T-helper 2 cell treated with Interferon-gamma antibody and Interleukin-4, amounts not matched to agents 5 μg/mL and 100 μg/mL, for 36 hours (primary cell): ENCODE measurements at regions not wholly inside any gene's neighbourhood (a gene's known extent, or its start where the extent isn't known, plus 50 kb on each side); places are given as distances from the start of the nearest gene placed in this dataset.

ENCODE experiments used
- DNase-seq: peaks from one replicate; pipeline ENCODE4 v3.0.0; 2021; ENCODE audit warnings: low spot score
- H3K27ac Mint-ChIP-seq: one replicate; pipeline ENCODE4 v1.8.0; 2021; ENCODE audit warnings: mild to moderate bottlenecking, mixed read lengths
- H3K27me3 Mint-ChIP-seq: one replicate; pipeline ENCODE4 v1.8.0; 2021; ENCODE audit warnings: low read depth, mixed read lengths
- H3K36me3 Mint-ChIP-seq: one replicate; pipeline ENCODE4 v1.8.0; 2021; ENCODE audit warnings: low read depth, mixed read lengths
- H3K4me1 Mint-ChIP-seq: one replicate; pipeline ENCODE4 v1.8.0; 2021; ENCODE audit warnings: low read depth, mixed read lengths
- H3K4me3 Mint-ChIP-seq: one replicate; pipeline ENCODE4 v1.8.0; 2022; ENCODE audit warnings: mild to moderate bottlenecking, moderate library complexity, mixed read lengths
- H3K9me3 Mint-ChIP-seq: one replicate; pipeline ENCODE4 v1.8.0; 2021; ENCODE audit warnings: mixed read lengths

DNA sequence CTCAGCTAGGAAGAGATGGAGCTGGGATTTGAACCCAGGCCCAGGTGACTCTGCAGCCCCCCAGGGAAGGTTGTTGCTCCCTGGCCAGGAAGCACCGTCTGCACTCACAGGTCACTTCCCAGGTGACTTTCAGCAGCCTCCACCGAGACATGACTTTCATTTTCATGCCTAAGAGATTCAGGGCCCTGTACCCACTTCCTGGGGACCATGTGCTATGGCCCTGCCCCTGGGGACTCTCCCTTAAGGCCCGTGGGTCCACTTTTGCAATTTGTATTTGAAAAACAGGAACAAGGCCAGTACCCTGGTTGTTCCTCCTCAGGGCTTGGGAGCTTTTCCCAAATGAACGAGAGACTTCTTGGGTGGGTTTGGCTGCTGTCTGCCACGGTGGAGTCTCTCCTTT is 191.0 kb downstream of the IRF8 start:
- Mint-ChIP-seq H3K4me1 (peaks cover 12% of the 10 kb centered on the region), H3K9me3 (no peaks in the 10 kb centered on the region), H3K4me3 (no peak overlapping the region), H3K36me3 (no peaks in the 10 kb centered on the region), H3K27ac (peak overlapping the region; percentile 31), H3K27me3 (no peaks in the 10 kb centered on the region)
- no peak for DNase-seq

DNA sequence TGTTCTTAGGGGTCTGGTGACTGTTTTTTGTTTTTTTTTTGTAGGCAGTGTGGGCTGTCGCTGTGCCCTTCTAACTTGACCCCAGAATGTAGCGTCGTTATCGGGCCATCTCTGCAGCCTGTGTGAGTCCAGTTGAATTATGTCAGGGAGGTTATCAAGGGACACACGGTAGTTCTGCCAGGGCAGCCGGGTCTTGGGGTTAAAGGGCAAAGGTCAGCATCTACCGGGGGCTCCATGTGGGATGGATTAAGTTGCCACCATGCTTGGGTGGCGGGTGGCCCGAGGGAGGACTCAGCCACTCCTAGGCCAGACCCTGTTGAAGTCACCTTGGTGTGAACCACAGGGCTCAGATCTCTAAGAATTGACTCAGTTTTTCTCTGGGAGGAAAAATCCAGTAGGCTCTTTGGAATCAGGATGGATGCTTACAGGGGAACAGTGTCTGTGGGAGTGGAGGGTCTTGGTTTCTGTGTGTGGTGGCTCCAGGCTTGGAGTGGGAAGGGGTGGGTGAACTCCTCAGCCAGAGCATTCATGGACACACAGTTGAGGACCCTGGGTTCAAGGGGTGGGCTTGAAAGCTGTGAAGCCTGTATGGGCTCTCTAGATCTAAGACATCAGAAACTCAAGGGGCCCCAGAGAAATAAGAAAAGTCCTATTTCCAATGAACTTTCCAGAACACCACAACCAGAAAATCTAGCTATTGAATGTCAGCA is 191.7 kb downstream of the IRF8 start:
- no peaks in the 10 kb centered on the region for H3K27me3 Mint-ChIP-seq
- H3K9me3 Mint-ChIP-seq = no peaks in the 10 kb centered on the region
- no peak overlapping the region for H3K4me3 Mint-ChIP-seq
- no peaks in the 10 kb centered on the region for H3K36me3 Mint-ChIP-seq
- DNase-seq = no peak
- H3K27ac Mint-ChIP-seq = no peak overlapping the region
- peaks cover 12% of the 10 kb centered on the region for H3K4me1 Mint-ChIP-seq

DNA sequence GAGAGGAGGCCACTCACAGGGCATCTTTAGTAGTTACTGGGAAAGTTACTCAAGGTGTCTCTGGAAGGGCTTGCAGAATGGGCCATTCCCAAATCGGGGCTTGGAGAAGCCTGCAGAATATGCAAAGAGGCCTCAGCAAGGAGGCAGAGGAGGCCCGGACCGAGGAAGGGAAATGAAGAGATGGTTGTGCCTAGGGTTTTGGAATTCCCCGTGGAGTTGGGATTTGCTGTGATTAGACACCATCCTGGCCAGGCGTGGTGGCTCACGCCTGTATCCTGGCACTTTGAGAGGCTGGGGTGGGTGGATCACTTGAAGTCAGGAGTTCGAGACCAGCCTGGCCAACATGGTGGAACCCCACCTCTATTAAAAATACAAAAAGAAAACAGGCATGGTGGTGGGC is 193.0 kb downstream of the IRF8 start:
- H3K27ac Mint-ChIP-seq = no peak overlapping the region
- no peak overlapping the region for H3K4me3 Mint-ChIP-seq
- H3K9me3 Mint-ChIP-seq = no peaks in the 10 kb centered on the region
- peaks cover 8% of the 10 kb centered on the region for H3K4me1 Mint-ChIP-seq
- no peaks in the 10 kb centered on the region for H3K36me3 Mint-ChIP-seq
- H3K27me3 Mint-ChIP-seq = no peaks in the 10 kb centered on the region
- DNase-seq = no peak

DNA sequence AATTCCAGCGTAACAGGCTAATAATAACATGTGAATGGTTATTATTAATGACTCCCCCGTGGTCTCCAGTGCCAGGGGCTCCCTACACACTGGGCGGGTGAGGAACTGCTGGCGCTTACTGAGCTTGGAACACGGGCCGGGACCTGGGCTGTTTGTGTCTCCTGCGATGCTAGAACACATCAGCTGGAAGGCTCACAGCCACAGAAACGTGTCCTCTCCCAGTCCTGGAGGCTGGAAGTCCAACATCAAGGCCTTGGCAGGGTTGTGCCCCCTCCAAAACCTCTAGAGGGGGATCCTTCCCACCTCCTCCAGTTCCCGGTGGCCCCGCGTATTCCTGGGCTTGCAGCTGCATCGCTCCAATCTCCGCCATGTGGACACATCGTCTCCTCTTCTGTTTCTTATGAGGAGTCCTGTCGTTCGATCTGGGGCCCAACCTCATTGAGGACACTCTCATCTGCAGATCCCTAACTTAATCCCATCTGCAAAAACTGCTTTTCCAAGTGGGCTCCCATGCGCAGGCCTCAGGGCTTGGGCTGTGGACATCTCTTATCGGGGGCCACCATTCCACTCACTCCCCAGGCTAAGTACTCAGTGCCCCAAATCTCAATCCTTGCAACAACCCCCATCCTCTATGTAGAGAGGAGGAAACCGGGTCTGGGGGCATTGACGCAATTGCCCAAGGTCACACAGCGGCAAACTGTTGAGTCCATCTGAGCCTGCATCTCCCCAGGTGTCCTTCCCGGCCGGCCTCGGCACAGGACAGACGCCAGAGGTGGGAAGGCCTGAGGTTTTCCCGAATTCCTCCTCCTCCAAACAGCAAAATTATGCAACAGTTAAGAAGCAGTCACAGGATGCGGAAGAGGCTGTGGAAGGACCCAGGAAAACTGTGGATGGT is 193.9 kb downstream of the IRF8 start:
- Mint-ChIP-seq H3K36me3 (no peaks in the 10 kb centered on the region), H3K27me3 (no peaks in the 10 kb centered on the region), H3K4me1 (peaks cover 8% of the 10 kb centered on the region), H3K27ac (no peak overlapping the region), H3K9me3 (no peaks in the 10 kb centered on the region), H3K4me3 (no peak overlapping the region)
- no peak for DNase-seq

DNA sequence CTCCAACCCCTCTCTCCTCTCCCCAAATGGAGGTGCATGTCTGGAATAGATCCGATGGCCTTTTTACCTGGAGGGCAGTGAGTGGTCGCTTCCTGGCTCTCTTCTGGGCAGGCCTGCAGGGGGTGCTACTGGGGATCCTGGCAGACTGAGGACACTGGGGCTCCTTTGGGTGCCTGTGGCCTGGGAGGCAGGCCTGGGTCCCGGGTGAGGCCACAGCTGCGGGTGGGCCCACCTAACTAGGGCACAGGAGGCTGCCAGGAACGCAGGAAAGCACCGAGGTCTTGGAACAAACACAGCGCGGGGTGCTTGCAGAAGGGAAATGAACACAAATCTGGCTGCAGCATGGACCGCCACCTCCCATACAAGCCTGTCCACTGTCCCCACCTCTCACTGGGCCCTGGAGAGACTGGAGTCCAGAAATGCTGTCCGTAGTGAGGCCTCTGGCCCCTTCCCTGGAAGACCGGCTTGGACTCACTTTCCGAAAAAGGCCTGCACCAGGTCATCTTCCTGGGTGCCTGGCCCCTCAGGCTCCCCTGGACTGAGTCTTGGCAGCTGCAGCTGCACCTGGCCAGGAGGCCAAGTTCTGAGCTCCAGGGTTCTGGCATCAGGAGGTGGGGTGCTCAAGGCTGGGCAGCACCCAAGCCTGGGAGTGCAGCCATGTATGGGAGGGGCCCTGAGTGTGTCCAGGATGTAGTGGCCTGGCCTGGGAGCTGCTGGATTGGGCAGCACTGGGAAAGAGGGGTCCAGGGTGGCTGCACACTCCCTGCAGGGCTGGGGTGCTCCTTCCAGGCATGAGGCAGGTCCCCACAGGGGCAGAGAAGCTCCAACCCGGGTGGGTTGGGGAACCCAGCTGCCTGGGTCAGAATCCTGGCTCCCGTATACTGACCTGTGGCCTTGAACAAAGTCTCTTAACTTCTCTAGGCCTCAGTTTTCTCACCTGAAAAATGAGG is 195.1 kb downstream of the IRF8 start:
- Mint-ChIP-seq H3K9me3 (no peaks in the 10 kb centered on the region), H3K36me3 (no peaks in the 10 kb centered on the region), H3K27me3 (no peaks in the 10 kb centered on the region), H3K4me1 (peaks cover 8% of the 10 kb centered on the region), H3K4me3 (no peak overlapping the region), H3K27ac (no peak overlapping the region)
- no peak for DNase-seq

DNA sequence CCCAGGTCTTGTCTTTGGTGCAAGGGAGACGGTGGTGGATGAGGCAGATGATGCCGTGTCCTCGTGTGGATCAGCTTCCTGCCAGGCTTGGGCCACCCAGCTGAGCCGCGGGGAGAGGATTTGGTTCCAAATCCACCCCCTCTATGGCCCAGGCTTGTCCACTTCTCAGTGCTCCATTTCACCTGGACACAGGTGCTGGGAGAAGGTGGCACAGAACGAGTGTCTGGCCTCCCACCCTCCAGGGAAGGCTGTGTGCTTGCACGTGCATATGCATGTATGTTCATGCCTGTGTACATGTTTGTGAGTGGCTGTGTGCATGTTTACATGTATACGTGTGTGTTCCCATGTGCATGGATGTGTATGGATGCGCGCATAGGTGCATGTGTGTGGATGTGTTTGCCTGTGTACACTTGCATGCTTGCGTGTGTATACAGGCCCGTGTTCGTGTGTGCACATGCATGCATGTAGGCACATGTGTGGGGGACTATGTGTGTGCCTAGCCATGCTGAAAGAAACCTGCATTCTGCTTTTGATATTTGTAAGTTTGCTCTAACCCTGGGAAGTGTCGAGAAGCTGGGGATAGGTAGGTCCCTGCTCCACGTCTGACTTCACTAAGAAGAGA is 196.3 kb downstream of the IRF8 start:
- H3K4me3 Mint-ChIP-seq = no peak overlapping the region
- H3K27ac Mint-ChIP-seq = no peak overlapping the region
- no peaks in the 10 kb centered on the region for H3K9me3 Mint-ChIP-seq
- DNase-seq = no peak
- H3K36me3 Mint-ChIP-seq = no peaks in the 10 kb centered on the region
- H3K27me3 Mint-ChIP-seq = no peaks in the 10 kb centered on the region
- H3K4me1 Mint-ChIP-seq = peaks cover 2% of the 10 kb centered on the region

DNA sequence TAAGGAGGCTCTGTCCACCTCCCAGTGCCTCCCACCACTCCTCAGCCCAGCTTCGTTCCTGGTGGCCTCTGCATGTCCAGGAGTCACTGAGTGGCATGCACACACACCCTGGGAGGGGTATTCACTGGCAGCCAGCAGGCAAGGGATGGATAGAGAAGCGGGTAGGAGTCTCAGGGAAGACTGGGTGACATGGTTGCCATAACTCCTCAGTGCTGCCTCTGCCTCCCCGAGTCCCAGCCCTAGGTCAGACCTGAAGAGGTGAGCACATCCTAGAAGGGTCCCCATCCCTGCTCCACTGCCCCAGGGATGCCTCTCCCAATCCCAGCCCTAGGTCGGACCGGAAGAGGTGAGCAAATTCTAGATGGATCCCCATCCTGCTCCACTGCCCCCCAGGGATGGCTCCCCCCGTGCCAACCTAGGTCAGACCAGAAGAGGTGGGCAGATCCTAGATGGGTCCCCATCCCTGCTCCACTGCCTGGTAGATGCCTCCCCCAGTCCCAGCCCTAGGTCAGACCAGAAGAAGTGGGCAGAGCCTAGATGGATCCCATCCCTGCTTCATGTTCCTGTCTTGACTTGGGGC is 197.0 kb downstream of the IRF8 start:
- H3K27me3 Mint-ChIP-seq = no peaks in the 10 kb centered on the region

DNA sequence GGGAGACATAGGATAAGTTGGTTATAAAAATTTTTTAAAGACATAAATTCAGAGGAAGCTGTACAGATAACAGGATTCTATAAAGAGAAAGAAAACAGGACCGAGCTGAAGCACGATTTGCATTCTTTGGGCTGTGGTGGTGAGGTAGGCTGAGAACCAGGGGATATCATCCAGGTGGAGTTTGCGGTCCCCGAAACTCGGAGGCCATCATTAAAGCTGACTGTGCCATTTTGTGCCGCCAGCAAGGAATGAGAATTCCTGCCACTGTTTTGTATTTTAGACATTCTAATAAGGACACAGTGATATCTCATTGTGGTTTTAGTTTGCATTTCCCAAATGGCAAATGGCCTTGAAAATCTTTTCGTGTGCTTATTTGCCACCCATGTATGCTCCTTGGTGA is 197.9 kb downstream of the IRF8 start:
- H3K27ac Mint-ChIP-seq = no peak overlapping the region
- H3K27me3 Mint-ChIP-seq = no peaks in the 10 kb centered on the region

More for the DNA sequence above, 197.0 kb downstream of the IRF8 start:
- H3K4me3 Mint-ChIP-seq = no peak overlapping the region
- no peaks in the 10 kb centered on the region for H3K4me1 Mint-ChIP-seq
- no peak for DNase-seq
- no peak overlapping the region for H3K27ac Mint-ChIP-seq
- no peaks in the 10 kb centered on the region for H3K36me3 Mint-ChIP-seq
- no peaks in the 10 kb centered on the region for H3K9me3 Mint-ChIP-seq

DNA sequence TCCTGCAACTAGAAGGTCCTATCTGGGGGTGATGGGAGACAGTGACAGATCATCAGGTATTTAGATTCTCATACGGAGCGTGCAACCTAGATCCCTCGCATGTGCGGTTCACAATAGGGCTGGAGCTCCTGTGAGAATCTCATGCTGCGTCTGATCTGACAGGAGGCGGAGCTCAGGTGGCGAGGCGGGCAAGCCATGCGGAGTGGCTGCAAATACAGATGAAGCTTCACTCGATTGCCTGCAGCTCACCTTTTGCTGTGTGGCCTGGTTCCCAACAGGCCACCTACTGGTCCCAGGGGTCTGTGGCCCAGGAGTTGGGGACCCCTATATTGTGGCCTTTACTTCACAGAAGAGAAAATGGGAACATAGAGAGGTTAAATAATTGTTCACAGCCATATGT is 200.4 kb downstream of the IRF8 start:
- no peaks in the 10 kb centered on the region for H3K27me3 Mint-ChIP-seq
- H3K36me3 Mint-ChIP-seq = no peaks in the 10 kb centered on the region
- H3K4me3 Mint-ChIP-seq = no peak overlapping the region
- no peak for DNase-seq
- no peak overlapping the region for H3K27ac Mint-ChIP-seq
- H3K9me3 Mint-ChIP-seq = no peaks in the 10 kb centered on the region
- no peaks in the 10 kb centered on the region for H3K4me1 Mint-ChIP-seq

More for the DNA sequence above, 197.9 kb downstream of the IRF8 start:
- Mint-ChIP-seq H3K4me3 (no peak overlapping the region), H3K36me3 (no peaks in the 10 kb centered on the region), H3K4me1 (no peaks in the 10 kb centered on the region), H3K9me3 (no peaks in the 10 kb centered on the region)
- no peak for DNase-seq

DNA sequence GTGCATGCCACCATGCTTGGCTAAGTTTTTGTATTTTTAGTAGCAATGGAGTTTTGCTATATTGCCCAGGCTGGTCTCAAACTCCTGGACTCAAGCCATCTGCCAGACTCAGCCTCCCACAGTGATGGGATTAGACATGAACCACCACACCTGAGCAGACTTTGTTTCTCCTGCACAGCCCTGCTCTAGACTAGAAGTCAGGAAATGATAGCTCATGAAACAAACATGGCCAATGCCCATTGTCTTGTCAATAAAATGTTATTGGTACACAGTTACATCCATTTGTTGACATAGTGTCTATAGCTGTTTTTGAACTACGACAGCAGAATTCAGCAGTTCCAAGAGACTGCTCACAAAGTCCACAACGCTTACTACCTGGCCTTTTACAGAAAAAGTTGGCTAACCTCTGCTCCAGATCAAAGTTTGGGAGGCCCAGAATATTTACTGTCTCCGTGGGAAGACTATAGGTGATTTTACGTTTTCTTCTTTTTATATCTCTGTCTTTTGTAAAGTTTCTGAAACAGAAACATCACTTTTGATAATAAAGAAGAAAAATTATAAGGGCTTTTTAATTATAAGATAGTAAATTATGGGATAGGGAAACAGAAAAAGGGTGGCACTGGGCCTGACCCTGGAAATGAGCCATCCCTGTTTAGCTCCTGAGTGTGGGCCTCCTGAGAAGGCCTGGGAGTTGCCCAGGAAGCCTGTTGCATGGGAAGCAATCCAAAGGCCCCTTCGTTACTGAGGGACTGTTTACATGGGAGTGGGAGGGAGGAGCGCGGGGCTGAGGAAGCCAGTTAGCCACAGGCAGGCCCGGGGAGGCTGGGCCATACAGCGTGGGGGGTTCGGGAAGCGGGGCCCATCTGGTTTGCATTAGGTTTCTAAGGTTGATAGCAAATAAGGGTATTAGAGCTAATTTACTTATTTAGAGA is 201.5 kb downstream of the IRF8 start:
- no peaks in the 10 kb centered on the region for H3K9me3 Mint-ChIP-seq
- H3K4me1 Mint-ChIP-seq = no peaks in the 10 kb centered on the region
- no peaks in the 10 kb centered on the region for H3K36me3 Mint-ChIP-seq
- no peaks in the 10 kb centered on the region for H3K27me3 Mint-ChIP-seq
- H3K4me3 Mint-ChIP-seq = no peak overlapping the region
- H3K27ac Mint-ChIP-seq = no peak overlapping the region
- no peak for DNase-seq

DNA sequence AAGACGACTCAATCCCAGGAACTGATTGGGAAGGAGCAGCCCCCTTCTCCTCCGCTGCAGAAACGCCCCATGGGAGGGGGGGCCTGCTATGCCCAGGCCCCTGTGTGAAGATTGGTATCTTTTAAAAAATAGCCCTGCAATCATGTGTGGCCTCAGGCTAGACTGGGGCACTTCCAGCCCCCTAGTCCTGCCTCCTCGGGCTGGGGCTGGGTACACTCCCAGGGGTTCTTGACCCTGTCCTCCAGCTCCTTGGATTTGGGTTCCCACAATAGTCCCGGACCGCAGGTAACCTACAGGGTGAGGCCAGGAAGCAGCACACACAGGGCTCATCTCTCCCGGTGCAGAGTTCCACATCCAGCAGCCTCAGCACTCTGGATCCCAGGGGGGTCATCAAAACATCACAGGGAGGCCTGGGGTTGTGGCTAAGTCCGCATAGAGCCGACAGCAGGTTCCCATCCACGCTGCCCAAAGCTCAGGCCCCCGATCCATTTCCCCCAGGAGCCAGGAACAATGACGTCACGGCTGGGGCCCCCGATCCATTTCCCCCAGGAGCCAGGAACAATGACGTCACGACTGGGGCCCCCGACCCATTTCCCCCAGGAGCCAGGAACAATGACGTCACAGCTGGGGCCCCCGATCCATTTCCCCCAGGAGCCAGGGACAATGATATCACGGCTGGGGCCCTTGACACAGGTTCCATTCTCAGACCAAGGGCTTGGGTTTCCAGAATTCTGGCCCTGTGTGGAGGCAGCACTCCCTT is 202.4 kb downstream of the IRF8 start:
- Mint-ChIP-seq H3K4me3 (no peak overlapping the region), H3K27me3 (no peaks in the 10 kb centered on the region), H3K36me3 (no peaks in the 10 kb centered on the region), H3K9me3 (no peaks in the 10 kb centered on the region), H3K4me1 (no peaks in the 10 kb centered on the region), H3K27ac (no peak overlapping the region)
- no peak for DNase-seq

DNA sequence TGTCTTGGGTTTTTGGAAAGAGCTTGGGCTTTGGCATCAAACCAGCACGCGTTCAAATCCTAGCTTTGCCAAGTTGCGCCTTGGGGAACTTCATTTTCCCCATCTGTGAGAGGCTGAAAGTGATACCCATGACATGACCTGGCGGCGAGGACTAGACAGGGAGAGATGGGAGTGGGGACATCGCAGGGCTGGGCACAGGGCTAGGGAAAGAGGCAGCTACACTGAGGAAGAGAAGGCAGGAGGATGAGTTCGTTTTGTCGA is 202.9 kb downstream of the IRF8 start:
- Mint-ChIP-seq H3K36me3 (no peaks in the 10 kb centered on the region), H3K27me3 (no peaks in the 10 kb centered on the region), H3K4me3 (no peak overlapping the region), H3K4me1 (no peaks in the 10 kb centered on the region), H3K27ac (no peak overlapping the region), H3K9me3 (no peaks in the 10 kb centered on the region)
- DNase-seq = no peak
